ENCODE measurements at regions not wholly inside any gene's neighbourhood (a gene's known extent, or its start where the extent isn't known, plus 50 kb on each side); places are given as distances from the start of the nearest gene placed in this dataset.
"Not testable (repeated sequence)": the region's sequence is repeated elsewhere in the genome, so short reads cannot be mapped to it uniquely, and the experiment has no call there.

DNA sequence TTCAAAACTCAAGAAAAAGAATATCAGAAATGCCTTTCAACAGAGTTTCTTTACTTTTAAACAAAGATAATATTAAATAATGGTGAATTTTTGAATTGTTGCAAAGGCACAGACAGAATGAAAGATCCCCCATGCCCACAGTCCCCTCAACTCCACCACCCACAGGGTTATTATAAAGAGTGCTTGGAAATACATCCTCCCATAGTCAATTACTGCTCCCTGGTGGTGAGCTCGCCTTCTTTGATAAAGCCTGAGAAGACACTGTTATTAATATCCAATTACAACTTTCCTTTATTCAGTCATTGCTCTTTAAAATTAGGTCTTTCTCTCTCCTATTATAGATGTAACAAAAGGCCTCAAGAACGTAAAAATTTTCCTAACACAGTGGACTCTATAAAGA lies 490.2 kb upstream of the RORB start:
- no peak for ATAC-seq
- intact Hi-C loops (cut with DNase I) = no loop called here
- DNase-seq (ENCODE audit: low spot score) = no peak

DNA sequence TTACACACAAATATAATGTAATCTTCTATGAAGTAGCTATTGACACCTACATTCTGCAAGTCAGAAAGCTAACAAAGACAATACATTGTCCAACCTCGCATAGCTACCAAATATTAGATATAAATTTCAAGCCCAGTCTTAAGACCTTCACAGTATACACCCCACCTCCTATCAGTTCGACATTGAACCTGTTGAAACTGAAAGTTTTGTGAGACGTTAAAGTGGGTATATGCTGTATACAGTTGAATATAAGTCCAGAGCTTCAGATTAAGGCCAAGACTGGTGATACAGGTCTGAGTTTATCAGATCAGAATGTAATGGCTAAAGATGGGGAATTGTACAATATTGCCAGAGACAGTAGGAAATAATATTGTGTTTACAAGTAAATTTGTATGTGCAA lies 489.3 kb upstream of the RORB start:
- no peak for DNase-seq (ENCODE audit: low spot score)
- intact Hi-C loops (cut with DNase I) = no loop called here
- no peak for ATAC-seq

DNA sequence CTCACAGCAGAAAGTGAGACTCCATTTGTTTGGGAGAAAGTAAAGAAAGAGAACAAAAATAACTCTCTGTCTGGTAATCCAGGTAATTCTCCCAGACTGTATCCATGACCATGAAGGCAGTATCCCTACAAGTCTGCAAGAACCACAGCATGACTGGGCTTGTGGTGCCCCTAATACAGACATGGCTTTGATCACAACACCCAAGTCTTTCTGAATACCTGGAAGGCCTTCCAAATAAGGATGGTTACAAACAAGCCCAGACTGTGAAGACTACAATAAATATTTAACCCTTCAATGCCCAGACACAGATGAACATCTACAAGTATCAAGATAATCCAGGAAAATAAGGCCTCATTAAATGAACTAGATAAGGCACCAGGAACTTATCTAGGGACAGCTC lies 481.1 kb upstream of the RORB start:
- ATAC-seq = no peak

DNA sequence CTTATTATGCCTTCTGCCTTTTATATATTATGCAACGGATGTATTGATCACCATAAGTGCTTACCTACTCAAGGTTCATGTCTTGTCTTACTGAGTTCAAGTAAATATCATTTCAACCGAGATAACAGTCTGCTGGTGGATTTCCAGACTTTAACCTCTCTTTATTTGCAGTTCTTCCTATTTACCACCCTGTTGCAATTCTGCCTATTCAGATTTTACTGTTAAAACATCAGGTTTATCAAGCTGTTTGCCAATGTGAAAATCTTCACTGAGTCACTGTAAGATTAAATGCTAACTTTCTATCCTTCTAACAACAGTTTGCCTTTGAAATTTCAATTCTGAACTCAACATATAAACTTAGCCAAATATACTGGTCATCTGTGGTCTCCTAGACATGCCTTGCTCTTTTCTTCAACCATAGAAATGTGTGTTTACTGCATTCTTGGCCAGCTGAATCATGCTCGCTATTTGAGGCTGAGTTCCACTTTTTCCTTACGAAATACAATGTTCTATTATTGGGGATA lies 471.7 kb upstream of the RORB start:
- ATAC-seq = peak; percentile 65
- intact Hi-C loops (cut with DNase I) = no loop called here

More for the DNA sequence above, 481.1 kb upstream of the RORB start:
- intact Hi-C loops (cut with DNase I) = no loop called here
- DNase-seq (ENCODE audit: low spot score) = no peak

DNA sequence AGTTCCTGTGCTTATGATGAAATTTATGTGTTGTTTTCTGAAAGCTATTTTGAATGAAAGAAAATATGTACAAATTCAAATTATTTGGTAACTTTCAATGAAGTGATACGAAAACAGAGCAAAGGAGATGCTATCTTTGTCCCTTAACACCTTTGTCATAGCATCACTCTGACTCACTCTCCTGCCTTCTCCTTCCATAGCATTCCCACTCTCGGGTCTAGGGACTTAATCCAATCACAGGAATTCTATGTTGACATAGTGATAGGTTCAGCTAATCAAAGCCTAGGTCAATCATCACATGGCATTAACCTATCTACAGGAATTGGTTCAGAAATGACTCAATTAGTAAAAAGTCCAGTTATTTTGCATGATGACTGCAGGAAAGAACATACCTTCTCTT lies 464.7 kb upstream of the RORB start:
- intact Hi-C loops (cut with DNase I) = no loop called here
- ATAC-seq = no peak
- DNase-seq (ENCODE audit: low spot score) = no peak

More for the DNA sequence above, 471.7 kb upstream of the RORB start:
- no peak for DNase-seq (ENCODE audit: low spot score)

DNA sequence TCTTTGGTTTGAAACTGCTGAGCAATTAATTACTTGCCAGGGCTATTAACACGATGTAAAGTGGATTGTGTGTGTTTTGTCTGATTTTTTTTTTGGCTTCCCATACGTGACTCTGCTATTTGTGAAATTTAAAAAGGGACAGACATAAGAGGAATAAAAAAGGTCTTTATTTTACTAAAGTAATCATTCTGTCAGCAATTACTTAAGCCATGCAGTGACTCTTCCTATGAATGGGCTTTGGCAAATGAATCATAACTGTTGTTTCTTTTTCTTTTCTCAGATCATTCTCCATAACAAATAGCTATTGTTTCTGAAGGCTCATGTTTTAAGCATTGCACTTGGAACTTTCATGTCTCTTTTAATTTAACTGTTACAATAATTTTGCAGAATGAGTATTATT lies 461.3 kb upstream of the RORB start:
- DNase-seq (ENCODE audit: low spot score) = no peak
- intact Hi-C loops (cut with DNase I) = no loop called here
- no peak for ATAC-seq

DNA sequence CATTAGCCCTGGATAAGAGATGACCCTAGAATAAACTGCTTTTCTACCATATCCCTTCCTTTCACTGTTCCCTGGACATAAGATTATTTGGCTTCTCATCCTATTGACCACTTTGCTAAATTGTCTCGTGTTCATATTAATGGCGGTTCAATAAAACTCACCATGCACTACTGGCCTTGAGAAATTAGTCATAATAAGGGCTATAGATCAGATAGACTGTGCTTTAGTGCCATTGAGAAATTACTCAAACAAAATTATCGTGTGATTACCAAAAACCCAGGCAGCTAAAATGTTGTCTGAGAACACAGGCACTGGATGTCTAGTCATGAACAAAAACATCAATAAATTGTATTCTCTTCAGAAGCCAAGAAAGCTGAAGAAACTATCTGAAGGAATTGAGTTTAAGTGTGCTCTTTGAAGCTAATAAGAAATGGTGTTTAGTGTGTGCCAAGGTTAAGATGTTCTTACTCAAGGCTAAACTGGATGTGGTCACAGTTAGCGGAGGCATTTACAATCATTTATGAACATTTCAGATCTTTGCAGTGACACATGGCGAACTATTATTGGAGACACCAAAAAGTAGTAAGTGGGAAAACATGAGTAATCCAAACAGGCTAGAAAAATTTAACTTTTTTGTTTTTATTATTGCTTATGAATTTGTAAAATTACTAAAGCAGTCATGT lies 460.4 kb upstream of the RORB start:
- ATAC-seq (no peak), DNase-seq (ENCODE audit: low spot score) (no peak)
- intact Hi-C loops (cut with DNase I) = no loop called here

DNA sequence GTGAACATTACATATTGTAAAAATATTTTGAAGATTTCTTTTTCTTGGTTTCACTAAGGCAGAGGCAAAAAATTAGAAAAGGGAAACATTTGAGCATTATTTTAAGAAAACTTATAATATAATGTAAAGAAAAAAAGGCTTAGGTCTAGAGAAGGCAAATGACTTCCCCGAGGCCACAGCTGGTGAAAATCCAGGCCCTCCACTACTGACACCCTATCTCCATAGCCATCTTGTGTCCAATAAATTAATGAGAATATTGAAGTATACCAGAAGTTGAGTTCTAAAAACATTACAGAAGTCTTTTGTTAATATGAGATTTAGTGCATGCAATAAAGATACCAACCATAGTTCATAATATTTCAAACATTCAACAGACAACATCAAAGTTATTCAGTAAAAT lies 459.9 kb upstream of the RORB start:
- intact Hi-C loops (cut with DNase I) = no loop called here
- DNase-seq (ENCODE audit: low spot score) (no peak), ATAC-seq (no peak)

DNA sequence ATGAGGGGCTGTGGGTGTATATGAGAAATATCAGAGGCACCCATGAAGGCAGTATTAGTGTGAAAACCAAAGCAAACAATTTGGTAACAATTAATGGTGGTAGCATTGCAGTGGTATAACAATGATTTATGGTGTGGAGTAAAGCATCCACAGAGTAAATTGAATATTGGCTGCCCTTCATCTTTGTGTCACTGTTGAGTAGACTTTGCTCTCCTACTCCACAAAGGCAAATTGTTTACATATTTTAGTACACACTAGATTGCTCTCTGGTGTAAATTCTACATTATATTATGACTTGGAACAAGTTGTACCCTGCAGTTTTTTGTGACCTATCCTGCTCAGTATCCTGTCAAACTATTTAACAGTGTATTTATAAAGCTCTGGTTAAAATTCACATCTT lies 455.5 kb upstream of the RORB start:
- intact Hi-C loops (cut with DNase I) = no loop called here

DNA sequence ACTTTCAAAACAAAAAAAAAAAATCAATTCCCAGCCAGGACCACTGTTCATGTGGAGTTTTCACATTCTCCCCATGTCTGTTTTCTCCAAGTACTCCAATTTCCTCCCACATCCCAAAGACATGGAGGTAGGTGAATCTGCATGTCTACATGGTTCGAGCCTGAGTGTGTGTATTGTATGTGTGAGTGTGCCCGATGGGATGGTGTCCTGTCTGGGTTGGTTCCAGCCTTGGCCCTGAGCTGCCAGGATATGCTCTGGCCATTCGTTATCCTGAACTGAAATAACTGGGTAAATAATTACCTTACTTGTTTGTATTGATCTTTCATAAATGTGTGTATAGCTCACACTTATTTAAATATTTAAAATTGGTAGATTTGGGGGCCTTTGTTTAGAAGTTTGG lies 452.3 kb upstream of the RORB start:
- no peak for DNase-seq (ENCODE audit: low spot score)
- intact Hi-C loops (cut with DNase I) = no loop called here

More for the DNA sequence above, 455.5 kb upstream of the RORB start:
- no peak for DNase-seq (ENCODE audit: low spot score)
- ATAC-seq = no peak

DNA sequence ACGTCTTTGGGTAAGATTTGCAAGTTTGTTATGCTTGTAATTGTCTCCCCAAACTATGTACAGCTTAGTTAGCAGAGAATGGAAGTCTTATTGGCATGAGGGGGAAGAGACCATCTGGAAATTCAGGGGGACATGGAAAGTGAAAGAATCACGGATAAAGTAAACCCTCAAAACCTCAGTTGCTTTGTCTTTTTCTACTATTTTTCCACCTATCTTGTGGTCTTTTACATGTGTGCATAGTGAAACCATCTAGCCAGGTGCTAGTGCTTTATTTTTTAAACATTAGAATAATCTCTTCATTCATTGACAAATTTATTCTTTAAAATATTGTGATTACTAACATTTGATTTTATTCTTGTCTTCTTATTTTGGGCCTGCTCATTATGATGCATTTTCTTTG lies 441.1 kb upstream of the RORB start:
- no peak for DNase-seq (ENCODE audit: low spot score)
- ATAC-seq = no peak
- intact Hi-C loops (cut with DNase I) = no loop called here

More for the DNA sequence above, 452.3 kb upstream of the RORB start:
- no peak for ATAC-seq

DNA sequence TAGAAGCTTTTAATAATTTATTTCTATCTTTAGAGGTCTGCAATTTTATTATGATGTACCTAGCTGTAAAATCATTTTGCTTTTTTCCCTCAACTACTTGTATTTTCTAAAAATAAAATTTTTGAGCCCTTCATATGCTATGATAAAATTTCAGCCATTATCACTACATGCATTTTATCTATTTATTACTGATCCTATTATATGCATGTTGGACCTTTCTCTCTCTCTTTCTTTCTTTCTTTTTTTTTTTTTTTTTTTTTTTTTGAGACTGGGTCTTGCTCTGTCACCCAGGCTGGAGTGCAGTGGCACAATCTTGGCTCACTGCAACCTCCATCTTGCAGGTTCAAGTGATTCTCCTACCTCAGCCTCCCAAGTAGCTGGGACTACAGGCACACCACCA lies 440.1 kb upstream of the RORB start:
- ATAC-seq; intact Hi-C loops (cut with DNase I); DNase-seq (ENCODE audit: low spot score): not testable (repeated sequence)

DNA sequence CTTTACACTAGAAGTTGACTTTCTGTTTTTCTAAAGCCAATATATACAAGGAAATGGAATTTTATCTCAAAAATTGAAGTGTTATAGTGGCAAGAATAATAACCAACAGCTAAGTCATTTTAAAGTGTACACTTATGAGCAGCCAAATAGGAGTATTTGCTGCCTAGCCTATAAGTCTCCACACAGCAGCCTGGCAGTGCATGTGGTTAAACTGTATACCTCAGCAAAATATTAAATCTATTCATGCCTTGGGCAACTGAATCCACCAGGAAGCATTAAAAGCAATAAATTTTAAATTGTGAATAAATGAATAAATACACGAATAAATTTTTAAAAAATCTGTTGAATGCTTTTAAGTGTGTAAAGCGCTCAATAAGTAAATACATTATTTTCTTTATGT lies 432.4 kb upstream of the RORB start:
- ATAC-seq = no peak
- intact Hi-C loops (cut with DNase I) = no loop called here
- DNase-seq (ENCODE audit: low spot score) = no peak

DNA sequence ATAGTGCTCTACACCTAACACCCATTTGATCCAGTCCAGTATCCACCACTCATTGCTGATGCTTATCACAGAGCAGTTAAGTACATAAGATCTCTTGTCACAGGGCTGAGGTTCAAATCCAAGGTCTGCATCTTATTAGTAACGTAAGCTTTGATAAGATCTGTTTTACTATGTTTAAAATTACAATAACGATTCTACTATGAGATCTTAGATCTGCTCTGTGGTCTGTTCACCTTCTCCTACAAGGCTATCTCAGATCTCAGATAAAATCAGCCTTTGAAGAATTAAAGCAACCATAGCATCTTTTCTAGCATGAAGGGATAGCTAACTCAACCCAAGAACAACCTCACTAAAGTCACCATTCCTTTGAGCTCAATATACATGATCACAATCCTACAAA lies 431.0 kb upstream of the RORB start:
- DNase-seq (ENCODE audit: low spot score) (no peak), ATAC-seq (no peak)
- intact Hi-C loops (cut with DNase I) = no loop called here

DNA sequence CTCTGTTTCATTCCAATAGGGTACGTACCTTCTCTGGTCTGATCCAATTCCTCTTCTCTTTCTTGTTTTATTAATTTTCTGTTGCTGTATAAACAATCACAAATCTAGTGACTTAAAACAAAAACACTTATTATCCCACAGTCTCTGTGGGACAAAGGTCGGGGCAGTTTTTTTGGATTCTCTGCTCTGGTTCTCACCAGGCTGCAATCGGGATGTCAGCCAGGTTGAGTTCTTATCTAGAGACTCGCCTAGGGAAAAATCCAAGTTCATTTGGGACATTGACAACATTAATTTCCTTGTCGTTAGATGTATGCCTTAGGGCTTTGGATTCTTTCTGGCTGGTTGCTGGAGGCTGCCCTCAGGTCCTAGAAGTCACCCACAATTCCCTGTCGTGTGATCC lies 430.5 kb upstream of the RORB start:
- ATAC-seq (no peak), DNase-seq (ENCODE audit: low spot score) (no peak)
- intact Hi-C loops (cut with DNase I) = no loop called here

DNA sequence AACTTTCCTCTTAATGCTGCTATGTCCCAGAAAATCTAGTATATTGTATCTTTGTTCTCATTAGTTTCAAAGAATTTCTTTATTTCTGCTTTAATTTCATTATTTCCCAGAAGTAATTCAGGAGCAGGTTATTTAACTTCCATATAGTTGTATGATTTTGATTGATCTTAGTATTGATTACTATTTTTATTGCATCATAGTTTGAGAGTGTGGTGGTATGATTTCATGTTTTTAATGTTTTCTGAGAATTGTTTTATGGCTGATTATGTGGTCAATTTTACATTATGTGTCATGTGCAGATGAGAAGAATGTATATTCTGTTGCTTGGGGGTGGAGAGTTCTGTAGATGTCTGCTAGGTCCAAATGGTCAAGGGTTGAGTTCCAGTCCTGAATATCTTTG lies 425.6 kb upstream of the RORB start:
- DNase-seq (ENCODE audit: low spot score) (no peak), ATAC-seq (no peak)
- intact Hi-C loops (cut with DNase I) = no loop called here

DNA sequence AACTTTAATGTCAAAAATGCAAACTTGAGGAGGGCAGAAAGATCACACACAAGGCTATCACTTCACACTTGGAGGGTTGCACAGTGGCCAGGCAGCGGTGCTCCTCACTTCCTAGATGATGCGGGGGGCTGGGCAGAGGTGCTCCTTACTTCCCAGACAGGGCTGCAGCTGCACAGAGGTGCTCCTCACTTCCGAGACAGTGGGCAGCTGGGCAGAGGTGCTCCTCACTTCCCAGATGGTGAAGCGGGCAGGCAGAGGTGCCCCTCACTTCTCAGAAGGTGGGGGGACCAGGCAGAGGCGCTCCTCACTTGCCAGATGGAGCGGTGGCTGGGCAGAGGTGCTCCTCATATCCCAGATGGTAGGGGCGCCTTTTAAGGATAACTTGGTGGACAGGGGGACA lies 423.2 kb upstream of the RORB start:
- intact Hi-C loops (cut with DNase I) = no loop called here
- ATAC-seq (no peak), DNase-seq (ENCODE audit: low spot score) (no peak)

DNA sequence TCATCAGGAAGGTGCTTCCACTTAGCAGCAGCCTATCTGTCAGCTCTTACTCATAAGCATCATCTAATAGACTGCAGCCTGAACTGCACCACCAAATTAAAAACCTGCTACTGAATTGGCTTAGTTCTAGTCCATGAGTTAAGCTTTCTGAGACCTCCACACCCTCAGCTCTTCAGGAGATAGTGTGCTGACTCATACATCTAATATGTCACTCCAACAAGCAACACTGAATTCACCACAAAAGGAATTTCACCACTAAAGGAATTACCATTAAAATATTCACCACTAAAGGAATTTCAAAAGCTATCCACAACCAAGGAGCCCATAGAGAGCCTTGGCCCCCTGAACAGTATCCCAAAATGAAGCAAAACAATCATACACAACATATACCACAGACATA lies 418.5 kb upstream of the RORB start:
- intact Hi-C loops (cut with DNase I) = no loop called here
- ATAC-seq = no peak
- no peak for DNase-seq (ENCODE audit: low spot score)

DNA sequence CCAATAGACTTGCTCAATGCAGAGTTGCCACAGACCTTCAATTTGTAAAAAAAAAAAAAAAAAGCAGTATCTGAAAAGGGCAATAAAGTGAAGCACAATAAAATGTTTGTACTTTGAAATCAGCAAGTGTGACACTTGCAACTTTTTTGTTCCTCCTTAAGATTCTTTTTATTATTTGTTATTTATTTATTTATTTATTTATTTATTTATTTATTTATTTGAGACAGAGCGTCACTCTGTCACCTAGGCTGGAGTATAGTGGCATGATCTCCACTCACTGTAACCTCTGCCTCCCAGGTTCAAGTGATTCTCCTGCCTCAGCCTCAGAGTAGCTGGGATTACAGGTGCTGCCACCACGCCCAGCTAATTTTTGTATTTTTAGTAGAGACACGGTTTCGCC lies 416.5 kb upstream of the RORB start:
- intact Hi-C loops (cut with DNase I); DNase-seq (ENCODE audit: low spot score); ATAC-seq: not testable (repeated sequence)

DNA sequence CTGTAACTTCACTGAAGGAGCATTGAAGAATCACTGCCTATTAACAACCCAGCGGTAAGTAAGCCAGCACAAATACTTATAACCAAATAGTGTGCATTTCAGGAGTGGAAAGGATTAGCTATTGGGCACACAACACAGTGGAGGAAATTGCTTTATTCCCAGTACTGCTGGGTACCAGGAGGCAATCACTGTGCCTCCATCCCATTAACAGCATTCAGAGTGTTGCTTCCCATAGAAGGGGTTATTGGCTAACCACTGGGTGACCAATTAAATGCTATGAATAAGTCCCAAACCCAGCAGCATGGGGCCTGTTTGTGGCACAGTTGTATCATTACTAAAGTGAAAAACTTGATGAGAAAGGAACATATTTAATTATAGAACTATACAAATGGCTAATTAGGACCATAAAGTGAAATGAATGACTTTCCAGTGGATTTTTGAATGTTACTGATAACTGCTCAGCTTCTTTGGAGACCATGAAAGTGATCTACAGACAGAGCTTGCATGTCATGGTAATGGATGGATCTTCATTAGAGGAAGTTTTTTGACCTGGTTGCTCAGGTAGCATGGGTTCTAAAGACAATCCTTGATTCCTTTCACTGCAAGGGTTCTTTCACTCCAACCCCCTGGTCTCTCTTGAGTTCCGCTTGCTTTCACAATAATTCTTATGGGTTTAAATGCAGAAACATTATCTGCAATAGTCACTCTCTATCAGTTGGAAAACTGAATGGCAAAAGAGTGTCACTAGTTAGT lies 413.3 kb upstream of the RORB start:
- no peak for ATAC-seq
- no peak for DNase-seq (ENCODE audit: low spot score)
- intact Hi-C loops (cut with DNase I) = no loop called here
